ENCODE measurements at regions not wholly inside any gene's neighbourhood (a gene's known extent, or its start where the extent isn't known, plus 50 kb on each side); places are given as distances from the start of the nearest gene placed in this dataset.

DNA sequence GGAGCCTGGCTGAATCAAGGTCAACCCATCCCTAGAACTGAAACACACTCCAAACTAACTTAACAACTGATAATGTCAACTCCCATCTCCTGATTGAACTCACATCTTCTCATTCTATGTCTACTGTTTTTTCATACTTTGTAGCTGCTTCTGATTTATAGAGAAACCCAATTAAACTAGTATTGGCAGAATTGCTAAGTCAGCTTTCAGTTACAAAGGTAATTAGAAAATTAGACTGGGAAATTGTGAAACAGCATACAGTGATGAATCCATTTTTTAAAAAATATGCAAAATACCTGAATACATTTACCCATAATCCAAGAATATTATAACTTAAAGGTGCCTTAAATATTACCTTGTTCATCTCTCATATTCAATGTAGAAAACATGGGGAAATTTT lies 535.2 kb upstream of the CLINT1 start:
- no peaks in the 10 kb centered on the region for H3K36me3 ChIP-seq (ENCODE audit: low read length)
- no peaks in the 10 kb centered on the region for H3K79me2 ChIP-seq (ENCODE audit: insufficient read depth, low read length)
- no peaks in the 10 kb centered on the region for H3F3A ChIP-seq (ENCODE audit: insufficient read depth)
- TF ChIP-seq CTCF (IDR thresholded peaks at IDR 0.05; ENCODE audit: insufficient read depth, low read length, poor library complexity, severe bottlenecking): no peak
- no peak for TF ChIP-seq EZH2phosphoT487 (conservative IDR thresholded peaks at IDR 0.05; ENCODE audit: low read length)
- H3K27ac ChIP-seq (ENCODE audit: low read depth, low read length): no peak overlapping the region
- H4K20me1 ChIP-seq (ENCODE audit: low read depth, low read length): no peaks in the 10 kb centered on the region
- H3K4me2 ChIP-seq (ENCODE audit: low read depth, low read length, poor library complexity, severe bottlenecking): no peak overlapping the region
- no peak overlapping the region for H2AFZ ChIP-seq (ENCODE audit: low read depth, low read length, severe bottlenecking)
- H3K4me3 ChIP-seq (ENCODE audit: insufficient read depth, low read length, poor library complexity, severe bottlenecking): no peak overlapping the region
- no peaks in the 10 kb centered on the region for H3K27me3 ChIP-seq (ENCODE audit: low read length)
- no peaks in the 10 kb centered on the region for H3K9me3 ChIP-seq (ENCODE audit: insufficient read depth, low read length)
- H3K9ac ChIP-seq (ENCODE audit: low read length): no peak overlapping the region
- no peaks in the 10 kb centered on the region for H3K9me2 ChIP-seq (replicated peaks; ENCODE audit: insufficient read depth, low read length)

DNA sequence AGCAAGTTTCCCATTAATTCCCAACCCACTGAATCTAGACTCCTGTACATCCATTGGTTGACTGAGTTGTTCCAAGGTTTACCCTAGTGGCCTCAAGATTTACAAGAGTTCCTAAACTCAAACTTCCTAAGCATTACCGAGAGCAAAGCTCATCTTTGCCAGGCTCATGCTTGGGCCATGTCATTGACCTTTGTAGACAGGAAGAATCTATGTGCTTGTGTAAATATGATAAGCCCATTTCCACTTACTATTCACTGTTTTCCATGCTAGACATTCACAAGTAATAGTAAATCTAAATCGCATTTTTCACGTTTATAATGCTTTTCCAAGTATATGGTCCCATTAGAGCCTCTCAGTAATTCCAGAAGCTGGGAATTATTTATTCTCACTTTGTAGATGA lies 534.5 kb upstream of the CLINT1 start:
- Histone ChIP-seq H3K27ac (ENCODE audit: low read depth, low read length) (no peak overlapping the region), H3K9me3 (ENCODE audit: insufficient read depth, low read length) (no peaks in the 10 kb centered on the region), H3K9me2 (replicated peaks; ENCODE audit: insufficient read depth, low read length) (no peaks in the 10 kb centered on the region), H3F3A (ENCODE audit: insufficient read depth) (no peaks in the 10 kb centered on the region), H2AFZ (ENCODE audit: low read depth, low read length, severe bottlenecking) (no peak overlapping the region), H3K36me3 (ENCODE audit: low read length) (no peaks in the 10 kb centered on the region), H3K4me3 (ENCODE audit: insufficient read depth, low read length, poor library complexity, severe bottlenecking) (no peak overlapping the region), H3K79me2 (ENCODE audit: insufficient read depth, low read length) (no peaks in the 10 kb centered on the region), H3K4me2 (ENCODE audit: low read depth, low read length, poor library complexity, severe bottlenecking) (no peak overlapping the region), H4K20me1 (ENCODE audit: low read depth, low read length) (no peaks in the 10 kb centered on the region), H3K9ac (ENCODE audit: low read length) (no peak overlapping the region), H3K27me3 (ENCODE audit: low read length) (no peaks in the 10 kb centered on the region)
- TF ChIP-seq CTCF (IDR thresholded peaks at IDR 0.05; ENCODE audit: insufficient read depth, low read length, poor library complexity, severe bottlenecking) (no peak), EZH2phosphoT487 (conservative IDR thresholded peaks at IDR 0.05; ENCODE audit: low read length) (no peak)

- H2AFZ ChIP-seq (ENCODE audit: low read depth, low read length, severe bottlenecking): no peak overlapping the region
- H3K27ac ChIP-seq (ENCODE audit: low read depth, low read length): no peak overlapping the region
- no peaks in the 10 kb centered on the region for H3K79me2 ChIP-seq (ENCODE audit: insufficient read depth, low read length)
- H3K27me3 ChIP-seq (ENCODE audit: low read length): no peaks in the 10 kb centered on the region
- H3K9me2 ChIP-seq (replicated peaks; ENCODE audit: insufficient read depth, low read length): no peaks in the 10 kb centered on the region
- TF ChIP-seq CTCF (IDR thresholded peaks at IDR 0.05; ENCODE audit: insufficient read depth, low read length, poor library complexity, severe bottlenecking): no peak
- TF ChIP-seq EZH2phosphoT487 (conservative IDR thresholded peaks at IDR 0.05; ENCODE audit: low read length): no peak
- no peaks in the 10 kb centered on the region for H4K20me1 ChIP-seq (ENCODE audit: low read depth, low read length)
- no peak overlapping the region for H3K4me2 ChIP-seq (ENCODE audit: low read depth, low read length, poor library complexity, severe bottlenecking)
- no peak overlapping the region for H3K9ac ChIP-seq (ENCODE audit: low read length)
- H3K9me3 ChIP-seq (ENCODE audit: insufficient read depth, low read length): no peaks in the 10 kb centered on the region
- H3F3A ChIP-seq (ENCODE audit: insufficient read depth): no peaks in the 10 kb centered on the region
- no peaks in the 10 kb centered on the region for H3K36me3 ChIP-seq (ENCODE audit: low read length)
- no peak overlapping the region for H3K4me3 ChIP-seq (ENCODE audit: insufficient read depth, low read length, poor library complexity, severe bottlenecking)
Measured at GRCh38 chr5:158392753-158393152, 533.8 kb upstream of the CLINT1 start.

DNA sequence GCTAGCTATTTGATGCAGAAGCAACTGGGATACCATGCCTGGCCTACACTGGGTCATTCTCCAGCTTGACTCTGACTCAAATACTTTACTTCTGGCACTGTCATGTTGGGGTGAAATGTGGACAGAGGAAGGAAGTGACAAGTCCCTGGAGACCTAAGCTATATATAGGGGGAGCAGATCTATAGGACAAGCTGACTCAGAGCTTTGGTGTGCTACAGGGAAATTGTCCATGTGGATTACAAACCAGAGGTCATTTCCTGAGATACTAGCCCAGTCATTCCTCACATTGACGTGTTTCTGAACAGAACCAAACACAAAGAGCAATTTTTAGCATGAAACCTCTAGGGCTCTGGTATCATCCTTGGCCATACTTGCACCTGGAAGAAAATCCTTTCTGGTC lies 531.6 kb upstream of the CLINT1 start:
- Histone ChIP-seq H2AFZ (ENCODE audit: low read depth, low read length, severe bottlenecking) (no peak overlapping the region), H3K36me3 (ENCODE audit: low read length) (no peaks in the 10 kb centered on the region), H4K20me1 (ENCODE audit: low read depth, low read length) (no peaks in the 10 kb centered on the region), H3K4me3 (ENCODE audit: insufficient read depth, low read length, poor library complexity, severe bottlenecking) (no peak overlapping the region), H3K9me3 (ENCODE audit: insufficient read depth, low read length) (no peaks in the 10 kb centered on the region), H3K27me3 (ENCODE audit: low read length) (no peaks in the 10 kb centered on the region), H3K27ac (ENCODE audit: low read depth, low read length) (no peak overlapping the region), H3K9ac (ENCODE audit: low read length) (no peak overlapping the region), H3K4me2 (ENCODE audit: low read depth, low read length, poor library complexity, severe bottlenecking) (no peak overlapping the region), H3F3A (ENCODE audit: insufficient read depth) (no peaks in the 10 kb centered on the region), H3K9me2 (replicated peaks; ENCODE audit: insufficient read depth, low read length) (no peaks in the 10 kb centered on the region), H3K79me2 (ENCODE audit: insufficient read depth, low read length) (no peaks in the 10 kb centered on the region)
- TF ChIP-seq CTCF (IDR thresholded peaks at IDR 0.05; ENCODE audit: insufficient read depth, low read length, poor library complexity, severe bottlenecking) (no peak), EZH2phosphoT487 (conservative IDR thresholded peaks at IDR 0.05; ENCODE audit: low read length) (no peak)

Measured in SU-DHL-6 (cell line).